Spleen (tissue), 7 donors: ENCODE measurements at regions not wholly inside any gene's neighbourhood (a gene's known extent, or its start where the extent isn't known, plus 50 kb on each side); places are given as distances from the start of the nearest gene placed in this dataset.

Experiments
- POLR2AphosphoS5 ChIP-seq, 3 donors: sonication (generic); formaldehyde crosslinking; IDR thresholded peaks; one replicate each; pipeline ENCODE4 v1.5.1; 2017; ENCODE audit warnings: antibody characterized with exemption in 3 of 3
- TF ChIP-seq, protein P1 (sequence below), 11 experiments: fragments of 200-600 bp in 7 of 11; fragments of 450-650 bp in 4 of 11; sonication (generic) in 4 of 11; IDR thresholded peaks in 8 of 11; conservative IDR thresholded peaks in 3 of 11; 1 replicate in 7 of 11; 2 replicates in 4 of 11; pipeline versions ENCODE4 v1.4.0 to v1.8.0; 2016 to 2021; ENCODE audit warnings: antibody characterized with exemption in 11 of 11, inconsistent platforms in 4 of 11, mild to moderate bottlenecking in 1 of 11
- donor health status: DM: no; HTN: no; CAD: no; lungs with moderate emphysema.
- donor health status: DM: no; HTN: no; CAD: no.
- donor health status: DM: no; HTN: no; CAD: no.

DNA sequence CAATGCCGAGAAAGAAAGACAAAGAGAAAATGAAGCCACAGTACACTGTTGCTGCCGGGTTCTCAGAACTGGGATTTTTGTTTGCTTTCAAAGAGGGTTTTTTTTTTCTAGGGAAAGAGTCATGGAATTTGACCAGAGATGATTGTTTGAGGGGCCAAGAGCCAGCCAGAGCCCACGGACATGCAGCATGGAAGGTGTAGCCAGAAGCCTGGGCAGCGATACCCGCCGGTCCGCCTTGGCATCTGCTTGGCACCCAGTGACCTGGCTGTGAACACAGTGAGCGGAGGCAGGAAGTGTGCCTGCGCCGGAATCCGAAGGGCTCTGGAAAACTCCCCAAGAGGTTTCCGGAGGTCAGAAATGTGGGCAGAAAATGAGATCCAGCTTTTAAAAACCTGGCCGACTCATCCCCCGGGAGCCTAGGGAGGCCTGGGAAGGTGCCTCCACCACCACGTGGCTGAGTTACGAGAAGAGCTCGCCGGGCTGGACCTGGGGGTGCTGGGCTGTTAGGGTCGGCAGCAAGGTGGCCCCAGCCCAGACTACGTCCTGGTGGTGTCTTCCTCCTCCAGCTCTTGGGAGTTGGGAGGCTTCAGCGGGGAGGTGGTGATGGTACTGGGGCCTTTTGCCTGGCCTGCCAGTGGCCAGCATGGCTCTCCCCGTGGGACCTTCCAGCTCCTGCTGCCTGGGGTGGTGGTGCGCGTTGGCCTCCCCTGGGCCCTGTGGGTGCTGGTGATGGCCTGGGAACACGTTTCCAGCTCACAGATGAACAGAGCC, 61.6 kb upstream of the PPARA start:
- TF ChIP-seq, protein P1, sequence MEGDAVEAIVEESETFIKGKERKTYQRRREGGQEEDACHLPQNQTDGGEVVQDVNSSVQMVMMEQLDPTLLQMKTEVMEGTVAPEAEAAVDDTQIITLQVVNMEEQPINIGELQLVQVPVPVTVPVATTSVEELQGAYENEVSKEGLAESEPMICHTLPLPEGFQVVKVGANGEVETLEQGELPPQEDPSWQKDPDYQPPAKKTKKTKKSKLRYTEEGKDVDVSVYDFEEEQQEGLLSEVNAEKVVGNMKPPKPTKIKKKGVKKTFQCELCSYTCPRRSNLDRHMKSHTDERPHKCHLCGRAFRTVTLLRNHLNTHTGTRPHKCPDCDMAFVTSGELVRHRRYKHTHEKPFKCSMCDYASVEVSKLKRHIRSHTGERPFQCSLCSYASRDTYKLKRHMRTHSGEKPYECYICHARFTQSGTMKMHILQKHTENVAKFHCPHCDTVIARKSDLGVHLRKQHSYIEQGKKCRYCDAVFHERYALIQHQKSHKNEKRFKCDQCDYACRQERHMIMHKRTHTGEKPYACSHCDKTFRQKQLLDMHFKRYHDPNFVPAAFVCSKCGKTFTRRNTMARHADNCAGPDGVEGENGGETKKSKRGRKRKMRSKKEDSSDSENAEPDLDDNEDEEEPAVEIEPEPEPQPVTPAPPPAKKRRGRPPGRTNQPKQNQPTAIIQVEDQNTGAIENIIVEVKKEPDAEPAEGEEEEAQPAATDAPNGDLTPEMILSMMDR (IDR thresholded peaks at IDR 0.05 in 8 of 11, conservative IDR thresholded peaks at IDR 0.05 in 3 of 11), result no peak
- TF ChIP-seq POLR2AphosphoS5 (IDR thresholded peaks at IDR 0.05), result peak; percentile 58 to 76 (median 67)
